NB4 (cell line): ENCODE measurements at regions not wholly inside any gene's neighbourhood (a gene's known extent, or its start where the extent isn't known, plus 50 kb on each side); places are given as distances from the start of the nearest gene placed in this dataset.

Experiments
- MYC ChIP-seq: IDR thresholded peaks from 2 replicates; pipeline ENCODE4 v1.6.1; 2011; ENCODE audit warnings: low read depth, low read length
- POLR2A ChIP-seq: IDR thresholded peaks from 2 replicates; pipeline ENCODE4 v1.6.1; 2011; ENCODE audit warnings: mild to moderate bottlenecking; ENCODE audit not compliant: insufficient read length; ENCODE audit errors: extremely low read depth
- TF ChIP-seq, protein P1 (sequence below): IDR thresholded peaks from one replicate; pipeline ENCODE4 v1.5.1; 2012; ENCODE audit warnings: low read depth, low read length
- TF ChIP-seq, protein P2 (sequence below): IDR thresholded peaks from 2 replicates; pipeline ENCODE4 v1.6.1; 2011; ENCODE audit warnings: low read depth, low read length

DNA sequence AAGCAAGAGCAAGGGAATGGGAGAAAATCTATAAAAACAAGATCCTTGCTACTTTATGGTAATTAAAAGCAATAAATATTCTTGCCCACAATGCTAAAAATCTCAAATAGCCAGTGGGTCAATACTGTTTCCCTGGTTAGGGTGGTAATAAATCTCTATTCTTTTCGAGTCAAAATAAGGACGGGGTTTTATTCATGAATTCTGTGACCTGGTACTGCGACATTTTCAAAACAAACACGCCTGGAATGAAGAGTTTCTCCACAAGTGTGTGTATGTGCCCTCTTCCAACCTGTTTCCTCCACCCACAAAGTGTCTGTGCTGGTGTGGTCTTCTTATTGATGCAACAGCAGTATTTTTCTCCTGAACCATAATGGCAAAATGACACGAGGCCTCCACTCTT lies 358.8 kb upstream of the BRINP1 start:
- TF ChIP-seq, protein P1, sequence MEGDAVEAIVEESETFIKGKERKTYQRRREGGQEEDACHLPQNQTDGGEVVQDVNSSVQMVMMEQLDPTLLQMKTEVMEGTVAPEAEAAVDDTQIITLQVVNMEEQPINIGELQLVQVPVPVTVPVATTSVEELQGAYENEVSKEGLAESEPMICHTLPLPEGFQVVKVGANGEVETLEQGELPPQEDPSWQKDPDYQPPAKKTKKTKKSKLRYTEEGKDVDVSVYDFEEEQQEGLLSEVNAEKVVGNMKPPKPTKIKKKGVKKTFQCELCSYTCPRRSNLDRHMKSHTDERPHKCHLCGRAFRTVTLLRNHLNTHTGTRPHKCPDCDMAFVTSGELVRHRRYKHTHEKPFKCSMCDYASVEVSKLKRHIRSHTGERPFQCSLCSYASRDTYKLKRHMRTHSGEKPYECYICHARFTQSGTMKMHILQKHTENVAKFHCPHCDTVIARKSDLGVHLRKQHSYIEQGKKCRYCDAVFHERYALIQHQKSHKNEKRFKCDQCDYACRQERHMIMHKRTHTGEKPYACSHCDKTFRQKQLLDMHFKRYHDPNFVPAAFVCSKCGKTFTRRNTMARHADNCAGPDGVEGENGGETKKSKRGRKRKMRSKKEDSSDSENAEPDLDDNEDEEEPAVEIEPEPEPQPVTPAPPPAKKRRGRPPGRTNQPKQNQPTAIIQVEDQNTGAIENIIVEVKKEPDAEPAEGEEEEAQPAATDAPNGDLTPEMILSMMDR = no peak
- TF ChIP-seq POLR2A = no peak
- TF ChIP-seq, protein P2, sequence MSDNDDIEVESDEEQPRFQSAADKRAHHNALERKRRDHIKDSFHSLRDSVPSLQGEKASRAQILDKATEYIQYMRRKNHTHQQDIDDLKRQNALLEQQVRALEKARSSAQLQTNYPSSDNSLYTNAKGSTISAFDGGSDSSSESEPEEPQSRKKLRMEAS = no peak
- TF ChIP-seq MYC = no peak
